GM19035 (cell line): ENCODE measurements at regions not wholly inside any gene's neighbourhood (a gene's known extent, or its start where the extent isn't known, plus 50 kb on each side); places are given as distances from the start of the nearest gene placed in this dataset.

Source experiments
- ATAC-seq: cut with Tn5 transposase; IDR thresholded peaks from one replicate; pipeline ENCODE4 v1.9.1; 2021; ENCODE audit not compliant: unreplicated experiment

- ATAC-seq = no peak
These were observed 471.7 kb upstream of the HS3ST1 start for GRCh38 chr4:11900359-11900758.

GRCh38 chr4:11898796-11899195 lies 470.1 kb upstream of the HS3ST1 start:
- ATAC-seq = no peak

GRCh38 chr4:11895766-11896165 lies 467.1 kb upstream of the HS3ST1 start:
- ATAC-seq = no peak

- no peak for ATAC-seq
These were observed 466.3 kb upstream of the HS3ST1 start for GRCh38 chr4:11894977-11895376.

GRCh38 chr4:11894221-11894620 lies 465.5 kb upstream of the HS3ST1 start:
- ATAC-seq = no peak

GRCh38 chr4:11889099-11889498 lies 460.4 kb upstream of the HS3ST1 start:
- ATAC-seq = no peak

- no peak for ATAC-seq
These were observed 453.3 kb upstream of the HS3ST1 start for GRCh38 chr4:11881947-11882346.

- ATAC-seq = no peak
These were observed 452.7 kb upstream of the HS3ST1 start for GRCh38 chr4:11881364-11881763.

GRCh38 chr4:11878241-11878640 lies 449.5 kb upstream of the HS3ST1 start:
- ATAC-seq = no peak

- ATAC-seq = no peak
These were observed 447.4 kb upstream of the HS3ST1 start for GRCh38 chr4:11876104-11876503.

GRCh38 chr4:11869191-11869870 lies 440.6 kb upstream of the HS3ST1 start:
- no peak for ATAC-seq

- no peak for ATAC-seq
These were observed 437.7 kb upstream of the HS3ST1 start for GRCh38 chr4:11866391-11866790.

- ATAC-seq = no peak
These were observed 432.3 kb upstream of the HS3ST1 start for GRCh38 chr4:11860996-11861395.

- no peak for ATAC-seq
These were observed 429.2 kb upstream of the HS3ST1 start for GRCh38 chr4:11857881-11858280.

- no peak for ATAC-seq
These were observed 418.5 kb upstream of the HS3ST1 start for GRCh38 chr4:11847167-11847566.

GRCh38 chr4:11843927-11844326 lies 415.2 kb upstream of the HS3ST1 start:
- no peak for ATAC-seq

- no peak for ATAC-seq
These were observed 414.6 kb upstream of the HS3ST1 start for GRCh38 chr4:11843340-11843739.

GRCh38 chr4:11842620-11843263 lies 414.0 kb upstream of the HS3ST1 start:
- no peak for ATAC-seq

GRCh38 chr4:11839889-11840288 lies 411.2 kb upstream of the HS3ST1 start:
- ATAC-seq = no peak

- no peak for ATAC-seq
These were observed 403.0 kb upstream of the HS3ST1 start for GRCh38 chr4:11831739-11832138.

- ATAC-seq = no peak
These were observed 395.9 kb upstream of the HS3ST1 start for GRCh38 chr4:11824566-11824965.

- no peak for ATAC-seq
These were observed 393.2 kb upstream of the HS3ST1 start for GRCh38 chr4:11821772-11822430.
